ENCODE measurements at regions not wholly inside any gene's neighbourhood (a gene's known extent, or its start where the extent isn't known, plus 50 kb on each side); places are given as distances from the start of the nearest gene placed in this dataset.

DNA sequence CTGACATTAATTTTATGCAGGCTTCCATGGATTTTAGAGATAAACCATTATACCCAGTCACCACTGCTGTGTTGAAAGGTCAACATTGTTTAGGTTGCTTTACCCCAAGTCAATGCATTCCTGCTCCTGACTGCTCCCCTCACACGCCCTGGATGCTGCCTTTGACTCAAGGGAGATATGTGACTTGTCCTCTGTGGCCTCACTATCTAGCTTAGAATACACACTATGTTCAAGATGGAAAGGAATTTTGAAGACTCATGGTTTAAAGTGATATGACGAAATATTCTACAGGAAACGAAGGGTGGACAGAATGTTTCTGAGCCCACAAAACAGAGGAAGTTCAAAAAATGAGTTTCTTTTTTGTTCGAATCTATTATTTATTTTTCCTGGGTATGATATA lies 170.4 kb upstream of the NR5A2 start:
- DNase-seq (no peak), ATAC-seq (no peak)

DNA sequence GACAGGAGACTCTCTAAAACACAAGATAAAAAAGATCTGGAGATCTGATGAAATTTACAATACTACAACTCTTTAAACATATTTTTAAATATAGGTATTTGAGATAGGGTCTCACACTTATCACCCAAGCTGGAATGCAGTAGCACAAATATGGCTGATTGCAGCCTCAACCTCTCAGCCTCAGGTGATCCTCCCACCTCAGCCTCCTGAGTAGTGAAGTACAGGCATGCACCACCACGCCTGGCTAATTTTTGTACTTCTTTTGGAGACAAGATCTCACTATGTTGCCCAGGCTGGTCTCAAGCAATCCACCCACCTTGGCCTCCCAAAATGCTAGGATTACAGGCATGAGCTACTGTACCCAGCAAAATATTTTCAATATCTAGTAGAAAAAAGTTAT lies 170.0 kb upstream of the NR5A2 start:
- ATAC-seq (no peak), DNase-seq (no peak)

DNA sequence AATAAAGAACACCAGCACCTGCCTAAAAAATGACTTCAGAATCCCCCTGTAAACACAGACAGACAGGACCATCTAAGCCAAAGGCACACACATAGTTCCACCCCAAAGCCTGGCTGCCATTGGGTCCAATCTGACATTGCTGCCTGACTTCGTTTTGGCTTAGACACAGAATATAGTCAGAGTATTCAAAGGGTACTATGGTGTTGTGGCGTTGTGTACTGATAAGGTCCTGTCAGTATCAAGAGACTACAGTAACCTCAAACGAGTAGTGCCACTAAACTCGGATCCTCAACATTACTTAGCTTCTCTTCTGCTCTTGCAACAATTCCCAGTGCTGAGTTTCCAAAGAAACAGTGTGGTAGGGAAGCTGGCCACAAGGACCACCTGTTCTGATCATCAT lies 169.3 kb upstream of the NR5A2 start:
- ATAC-seq (no peak), DNase-seq (no peak)

DNA sequence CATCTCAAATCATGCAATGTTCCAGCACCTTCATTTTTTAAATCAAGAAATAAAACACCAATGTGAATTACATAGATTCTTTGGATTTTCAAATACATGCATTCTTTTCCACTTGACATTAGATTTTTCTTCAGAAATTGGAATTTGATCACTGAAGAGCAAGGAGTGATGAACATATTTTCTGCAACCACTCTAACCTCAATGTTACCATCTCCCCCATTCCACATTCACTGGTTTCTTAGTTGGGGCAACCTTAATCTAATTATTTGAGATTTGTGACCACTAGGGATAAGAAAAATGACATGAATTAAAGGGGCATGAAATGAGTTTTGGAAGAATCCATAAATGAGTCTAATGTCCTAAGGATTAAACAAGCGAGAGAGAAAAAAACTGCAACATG lies 168.7 kb upstream of the NR5A2 start:
- DNase-seq (no peak), ATAC-seq (no peak)

DNA sequence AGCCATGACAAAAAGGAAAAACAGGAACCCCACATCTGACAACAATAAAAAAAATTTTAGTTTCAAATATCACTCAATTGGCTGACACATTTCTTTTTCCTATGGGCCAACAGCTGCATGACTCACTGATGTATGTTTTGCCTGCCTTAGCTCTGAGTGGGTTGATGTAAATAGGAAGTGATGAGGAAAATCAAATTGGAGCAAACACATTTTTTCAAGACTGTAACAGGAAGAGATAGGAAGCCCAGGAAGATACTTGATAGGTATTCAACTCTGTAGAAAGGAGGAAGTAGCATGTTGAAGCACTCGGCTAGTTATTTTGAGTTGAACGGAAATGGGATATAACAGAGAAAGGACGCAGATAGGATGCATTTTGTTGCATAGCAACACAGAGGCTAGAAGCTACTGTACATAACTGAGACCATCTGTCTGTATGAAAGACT lies 168.0 kb upstream of the NR5A2 start:
- DNase-seq (no peak), ATAC-seq (peak; percentile 65)

DNA sequence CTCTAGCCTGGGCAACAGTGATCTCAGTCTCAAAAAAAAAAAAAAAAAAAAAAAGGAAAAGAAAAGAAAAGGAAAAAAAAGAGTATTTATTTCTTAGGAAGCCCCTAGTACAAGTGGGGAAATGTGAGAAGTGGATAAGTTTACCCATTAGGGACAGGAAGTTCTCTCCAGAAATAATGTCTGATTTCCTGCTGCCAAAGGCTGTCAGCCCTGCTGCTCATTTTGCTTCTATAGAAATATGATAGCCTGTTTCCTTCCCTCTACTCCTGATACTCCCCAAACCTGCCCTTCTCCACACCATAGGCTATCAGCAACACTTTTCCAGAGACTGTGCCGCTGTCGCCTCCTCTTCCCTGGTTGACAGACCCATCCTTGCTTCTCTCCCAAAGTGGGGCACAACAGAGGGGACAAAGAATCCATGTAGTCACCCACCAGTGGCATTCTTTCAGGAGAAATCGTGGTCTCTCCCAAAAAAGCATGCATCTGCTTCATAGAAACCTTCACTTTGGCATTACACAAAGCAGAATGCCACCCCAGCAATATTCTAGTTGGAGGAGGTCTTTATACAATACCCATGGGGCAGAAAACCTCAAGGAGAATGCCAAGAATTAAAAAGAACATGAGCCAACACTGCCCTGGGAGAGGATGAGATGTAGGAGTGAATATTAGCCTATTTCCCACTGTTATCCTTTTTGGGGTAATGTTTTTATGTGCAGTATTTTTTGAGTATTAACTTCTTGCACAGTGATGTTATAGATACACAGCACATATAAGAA lies 166.3 kb upstream of the NR5A2 start:
- no peak for ATAC-seq
- DNase-seq: no peak

DNA sequence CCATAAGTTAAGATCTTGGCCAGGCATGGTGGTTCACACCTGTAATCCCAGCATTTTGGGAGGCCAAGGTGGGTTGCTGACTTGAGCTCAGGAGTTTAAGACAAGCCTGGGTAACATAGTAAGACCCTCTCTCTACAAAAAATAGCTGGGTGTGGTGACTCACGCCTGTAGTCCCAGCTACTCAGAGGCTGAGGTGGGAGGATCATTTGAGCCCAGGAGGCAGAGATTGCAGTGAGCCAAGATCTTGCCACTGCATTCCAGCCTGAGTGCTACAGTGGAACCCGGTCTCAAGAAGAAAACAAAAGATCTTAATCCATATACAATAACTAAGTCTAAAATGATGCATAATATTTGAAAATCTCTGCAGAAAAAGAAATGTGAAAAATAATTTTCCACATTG lies 165.5 kb upstream of the NR5A2 start:
- ATAC-seq (no peak), DNase-seq (no peak)

DNA sequence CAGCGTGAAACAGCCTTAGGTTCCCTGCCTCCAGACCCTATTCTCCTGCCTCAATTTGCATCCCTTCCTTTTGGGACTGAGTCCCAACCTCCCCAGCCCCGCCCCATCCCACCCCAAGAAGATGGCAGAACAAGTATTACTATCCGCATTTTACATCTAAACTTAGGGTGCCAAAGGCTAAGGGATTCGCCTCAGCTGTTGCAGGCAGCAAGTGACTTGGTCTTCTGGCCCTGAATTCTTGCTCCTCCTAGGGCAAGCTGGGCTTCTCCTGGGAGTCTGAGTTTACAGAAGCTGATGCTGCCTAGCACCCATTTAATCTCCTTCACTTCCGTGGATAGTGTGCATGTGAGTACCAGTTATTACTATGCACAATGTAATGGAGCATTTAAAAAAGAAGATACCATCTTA lies 161.3 kb upstream of the NR5A2 start:
- no peak for ATAC-seq
- DNase-seq: no peak

DNA sequence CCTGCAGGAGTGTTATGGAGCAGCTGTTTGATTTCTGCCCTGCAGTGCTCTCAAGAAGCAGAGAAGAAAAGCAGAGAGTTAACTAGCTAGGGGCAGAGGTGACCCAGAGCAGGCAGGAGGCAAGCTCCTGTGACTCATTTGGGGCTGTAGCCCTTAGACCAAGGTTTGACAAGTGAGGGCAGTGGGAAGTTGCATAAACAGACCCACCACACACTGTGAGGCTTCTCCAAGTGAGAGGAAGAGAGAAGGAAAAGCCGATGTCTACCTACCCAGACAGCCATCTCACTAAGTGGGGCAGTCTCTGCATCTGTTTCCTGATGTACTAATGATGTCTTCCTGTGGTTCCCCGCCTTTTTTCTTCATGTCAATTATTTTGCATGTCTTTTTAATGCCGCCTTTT lies 159.9 kb upstream of the NR5A2 start:
- DNase-seq (no peak), ATAC-seq (no peak)

DNA sequence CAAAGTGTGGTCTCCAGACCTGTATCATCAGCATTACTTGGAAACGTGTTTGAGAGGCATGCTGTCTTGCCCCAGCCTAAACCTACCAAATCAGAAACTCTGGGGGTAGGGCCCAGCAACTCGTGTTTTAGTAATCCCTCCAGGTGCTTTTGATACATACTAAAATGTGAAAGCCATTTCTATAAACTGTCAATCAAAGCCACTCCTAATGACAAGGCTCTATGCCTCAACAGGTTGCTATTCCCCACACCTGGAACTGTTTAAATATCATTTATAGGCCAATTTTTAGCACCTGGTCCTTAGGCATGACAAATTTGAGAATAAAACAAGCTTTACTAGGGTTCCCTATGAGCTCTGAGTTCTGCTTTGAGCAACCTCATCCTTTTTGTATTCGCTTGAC lies 158.7 kb upstream of the NR5A2 start:
- no peak for ATAC-seq
- DNase-seq: no peak

DNA sequence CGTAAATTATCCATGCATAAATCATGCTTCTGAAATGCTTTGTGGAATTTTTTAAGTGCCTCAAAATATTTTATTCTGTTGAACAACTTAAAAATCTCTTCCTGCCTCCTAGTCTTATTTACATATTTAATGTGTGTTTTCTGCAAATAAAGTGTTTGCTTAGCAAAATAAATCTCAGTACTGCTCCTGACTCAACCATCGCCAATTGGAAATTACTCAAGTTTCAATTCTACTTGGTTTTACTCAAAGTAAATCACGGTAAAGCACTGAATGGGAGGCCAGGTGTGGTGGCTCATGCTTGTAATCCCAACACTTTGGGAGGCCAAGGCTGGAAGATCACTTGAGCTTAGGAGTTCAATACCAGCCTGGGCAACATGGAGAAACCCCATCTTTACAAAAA lies 152.2 kb upstream of the NR5A2 start:
- no peak for ATAC-seq
- DNase-seq: no peak

DNA sequence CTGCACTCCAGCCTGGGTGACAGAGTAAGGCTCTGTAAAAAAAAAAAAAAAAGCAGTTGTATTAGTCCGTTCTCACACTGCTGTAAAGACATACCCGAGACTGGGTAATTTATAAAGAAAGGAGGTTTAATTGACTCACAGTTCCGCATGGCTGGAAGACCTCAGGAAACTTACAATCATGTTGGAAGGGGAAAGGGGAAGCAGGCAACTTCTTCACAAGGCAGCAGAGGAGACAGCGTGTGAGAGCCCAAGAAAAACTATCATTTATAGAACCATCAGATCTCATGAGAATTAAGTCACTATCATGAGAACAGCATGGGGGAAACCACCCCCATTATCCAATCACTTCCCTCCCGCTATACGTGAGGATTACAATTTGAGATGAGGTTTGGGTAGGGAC lies 151.7 kb upstream of the NR5A2 start:
- DNase-seq (no peak), ATAC-seq (no peak)

DNA sequence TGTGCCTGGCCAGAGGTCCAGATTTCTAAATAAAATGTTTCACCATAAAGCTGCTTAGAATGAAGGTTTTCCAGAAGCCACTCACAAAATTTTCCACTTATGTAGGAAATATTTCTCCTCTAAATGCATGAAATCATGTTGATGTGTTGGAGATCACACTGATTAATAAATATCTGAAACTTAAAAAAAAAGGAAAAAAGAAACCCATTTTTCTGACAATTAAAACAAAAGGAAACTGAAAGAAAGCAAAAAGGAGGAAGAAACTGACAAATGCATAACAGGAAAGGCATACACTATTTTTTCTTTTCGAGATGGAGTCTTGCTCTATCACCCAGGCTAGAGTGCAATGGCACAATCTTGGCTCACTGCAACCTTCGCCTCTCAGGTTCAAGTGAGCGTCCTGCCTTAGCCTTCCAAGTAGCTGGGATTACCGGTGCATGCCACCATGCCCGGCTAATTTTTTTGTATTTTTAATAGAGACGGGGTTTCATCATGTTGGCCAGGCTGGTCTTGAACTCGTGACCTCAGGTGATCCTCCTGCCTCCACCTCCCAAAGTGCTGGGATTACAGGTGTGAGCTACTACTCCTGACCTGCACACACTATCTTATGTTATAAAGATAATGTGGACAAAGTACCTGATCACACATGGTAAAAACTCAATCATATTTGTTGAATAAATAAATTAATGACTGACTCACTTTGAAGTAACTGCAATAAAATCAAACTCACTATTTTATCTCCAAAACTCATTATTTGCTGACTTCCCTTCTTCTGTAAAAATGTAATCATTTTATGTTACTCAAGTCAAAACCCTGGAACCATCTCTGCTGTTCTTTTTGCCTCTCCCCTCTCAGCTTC lies 149.8 kb upstream of the NR5A2 start:
- no peak for ATAC-seq
- no peak for DNase-seq

DNA sequence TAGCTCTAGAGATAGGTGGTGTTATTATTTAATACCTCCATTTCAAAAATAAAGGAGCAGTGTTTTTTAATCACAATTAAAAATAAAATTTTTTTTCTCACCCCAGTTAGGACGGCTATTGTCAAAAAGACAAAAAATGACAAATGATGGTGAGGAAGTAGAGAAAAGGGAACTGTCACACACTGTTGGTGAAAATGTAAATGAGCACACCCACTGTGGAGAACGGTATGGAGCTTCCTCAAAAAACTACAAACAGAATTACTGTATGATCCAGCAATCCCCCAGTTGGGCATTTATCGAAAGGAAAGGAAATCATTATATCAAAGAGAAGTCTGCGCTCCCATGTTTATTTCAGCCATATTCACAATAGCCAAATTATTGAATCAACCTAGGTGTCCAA lies 148.7 kb upstream of the NR5A2 start:
- ATAC-seq (no peak), DNase-seq (no peak)

DNA sequence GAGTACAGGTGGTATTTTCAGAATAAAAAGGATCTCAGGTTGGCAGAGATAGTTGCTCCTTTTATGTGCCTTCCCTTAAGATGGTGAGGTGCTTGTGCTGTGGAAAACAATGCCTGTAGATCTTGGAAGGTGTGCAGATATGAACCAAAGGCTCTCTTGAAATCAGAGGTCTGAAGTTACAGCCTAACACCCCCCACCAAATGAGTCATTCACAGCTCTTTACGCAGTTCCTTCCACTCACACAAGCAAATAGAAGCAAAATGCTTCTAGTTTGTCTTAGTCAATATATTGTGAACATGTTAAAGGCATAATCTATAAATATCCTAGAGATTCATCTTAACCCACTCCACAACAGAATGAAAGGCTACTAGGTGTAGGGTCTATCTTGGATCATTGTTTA lies 128.9 kb upstream of the NR5A2 start:
- DNase-seq (no peak), ATAC-seq (no peak)

DNA sequence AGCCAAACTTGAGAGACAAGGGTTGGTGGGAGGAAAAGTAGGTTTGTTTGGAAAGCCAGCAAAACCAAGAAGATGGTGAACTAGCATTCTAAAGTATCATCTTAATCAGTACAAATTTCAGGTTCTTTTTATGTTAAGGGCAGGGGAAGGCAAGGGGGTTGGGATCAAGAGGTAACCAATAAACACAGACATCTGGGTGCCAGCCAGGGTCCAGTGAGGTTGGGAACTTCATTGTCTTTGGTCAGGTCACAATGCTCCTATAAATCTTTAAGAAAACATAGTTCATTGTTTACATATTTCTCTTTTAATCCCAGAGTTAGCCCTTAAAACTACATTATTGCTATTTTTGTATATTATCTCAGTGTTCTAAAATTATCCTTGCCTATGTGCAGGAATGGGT lies 126.2 kb upstream of the NR5A2 start:
- ATAC-seq (no peak), DNase-seq (no peak)

DNA sequence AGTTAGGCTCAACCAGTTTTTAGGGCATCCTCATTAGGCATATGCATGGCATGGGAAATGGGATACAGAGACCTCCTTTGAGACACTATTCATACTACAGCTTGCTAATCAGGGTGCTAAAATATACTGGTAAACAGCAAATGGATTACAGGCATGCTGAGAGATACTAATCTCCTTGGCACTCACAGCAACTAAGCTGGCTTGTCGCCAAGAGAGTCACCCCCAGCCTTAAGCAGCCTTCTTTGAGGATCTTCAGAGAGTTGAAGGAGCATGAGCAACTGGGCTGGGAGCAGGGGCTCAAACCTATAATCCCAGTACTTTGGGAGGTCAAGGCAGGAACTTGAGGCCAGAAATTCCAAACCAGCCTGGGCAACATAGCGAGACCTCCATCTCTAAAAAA lies 120.1 kb upstream of the NR5A2 start:
- ATAC-seq: no peak

DNA sequence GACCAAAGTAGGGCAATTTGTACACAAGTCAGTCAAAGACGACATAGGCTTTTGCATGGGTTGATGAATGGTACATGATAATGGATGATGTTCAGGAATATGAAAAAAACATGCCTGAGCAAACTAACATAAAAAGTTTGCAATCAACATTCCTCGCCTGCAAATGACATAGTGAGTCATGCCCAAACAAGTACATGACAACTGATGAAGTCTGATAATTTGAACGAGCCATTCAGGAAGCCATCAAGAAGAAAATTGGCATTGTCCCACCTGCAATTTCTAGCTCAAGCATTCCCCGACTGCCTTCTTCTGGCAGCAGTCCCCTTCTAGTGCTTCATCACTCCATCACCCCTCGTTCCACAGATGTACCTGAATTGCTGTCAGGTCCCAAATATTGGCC lies 118.4 kb upstream of the NR5A2 start:
- ATAC-seq: no peak

More for the DNA sequence above, 120.1 kb upstream of the NR5A2 start:
- no peak for DNase-seq

DNA sequence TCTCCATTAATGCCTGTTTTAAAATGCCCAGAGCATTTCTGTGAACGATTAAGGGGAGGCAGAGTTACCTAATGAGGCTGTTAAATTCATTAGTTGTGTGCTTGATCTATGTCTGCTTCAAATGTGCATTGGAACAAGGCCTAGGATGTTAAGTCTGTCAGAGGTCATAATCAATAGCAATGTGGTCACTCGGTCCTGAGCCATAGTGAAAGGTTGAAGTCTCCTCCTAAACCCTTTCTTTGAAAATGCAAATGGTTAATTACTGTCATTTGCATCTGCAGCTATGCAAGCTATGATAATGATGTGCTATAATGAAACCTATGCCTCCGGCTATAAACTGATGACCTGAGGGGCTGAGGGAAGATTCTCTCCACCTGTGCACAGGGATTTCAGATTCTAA lies 114.2 kb upstream of the NR5A2 start:
- ATAC-seq (no peak), DNase-seq (no peak)

More for the DNA sequence above, 118.4 kb upstream of the NR5A2 start:
- DNase-seq: no peak

DNA sequence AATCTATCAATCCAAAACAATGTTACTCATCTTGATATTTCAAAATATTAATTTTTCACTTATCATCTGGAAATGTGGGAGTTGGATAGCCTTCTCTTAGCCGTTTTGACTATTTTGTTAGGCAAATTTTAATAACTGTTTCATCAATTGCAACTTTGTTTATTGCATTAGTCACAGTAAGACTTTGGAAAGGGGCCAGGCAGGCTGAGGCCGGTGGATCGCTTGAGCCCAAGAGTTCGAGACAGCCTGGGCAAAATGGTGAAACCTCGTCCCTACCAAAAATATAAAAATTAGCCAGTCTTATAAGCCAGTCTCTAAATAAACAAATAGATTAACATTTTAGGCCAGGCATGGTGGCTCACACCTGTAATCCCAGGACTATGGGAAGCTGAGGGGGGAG lies 113.0 kb upstream of the NR5A2 start:
- no peak for ATAC-seq
- DNase-seq: no peak

DNA sequence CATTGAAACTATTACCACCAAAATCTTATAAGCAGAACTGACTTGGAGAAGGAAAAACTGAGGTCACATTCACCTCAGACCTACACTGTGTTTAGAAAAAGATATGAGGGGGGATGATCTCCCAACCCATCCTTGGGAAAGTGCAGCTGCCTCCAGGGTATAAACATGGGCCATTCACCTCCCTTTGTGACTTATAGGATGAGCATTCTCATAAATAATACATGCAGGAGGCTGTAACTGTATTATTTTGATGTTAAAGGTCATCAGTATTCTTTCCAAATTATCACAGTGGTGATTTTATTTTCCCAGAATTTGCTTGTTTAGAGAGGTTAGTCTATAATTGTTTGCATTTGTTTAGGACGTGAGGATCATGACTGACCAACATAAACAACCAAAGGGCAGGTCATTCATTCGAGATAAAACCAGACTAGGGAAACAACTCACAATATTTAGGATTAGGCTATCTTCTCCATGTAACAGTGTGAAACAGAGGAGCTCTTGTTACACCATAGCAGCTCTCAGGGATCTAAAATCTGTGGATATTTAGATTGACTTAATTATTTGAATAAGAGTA lies 109.2 kb upstream of the NR5A2 start:
- ATAC-seq: no peak

DNA sequence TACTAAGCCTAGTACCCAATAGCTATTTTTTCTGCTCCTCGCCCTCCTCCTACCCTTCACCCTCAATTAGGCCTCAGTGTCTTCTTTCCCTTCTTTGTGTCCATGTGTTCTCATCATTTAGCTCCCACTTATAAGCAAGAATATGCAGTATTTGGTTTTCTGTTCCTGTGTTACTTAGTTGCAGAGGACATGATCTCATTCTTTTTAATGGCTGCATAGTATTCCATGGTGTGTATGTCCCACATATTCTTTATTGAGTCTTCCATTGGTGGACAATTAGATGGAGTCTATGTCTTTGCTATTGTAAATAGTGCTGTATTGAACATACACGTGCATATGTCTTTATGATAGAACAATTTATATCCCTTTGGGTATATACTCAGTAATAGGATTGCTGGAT lies 106.9 kb upstream of the NR5A2 start:
- no peak for ATAC-seq
- no peak for DNase-seq

More for the DNA sequence above, 109.2 kb upstream of the NR5A2 start:
- no peak for DNase-seq

DNA sequence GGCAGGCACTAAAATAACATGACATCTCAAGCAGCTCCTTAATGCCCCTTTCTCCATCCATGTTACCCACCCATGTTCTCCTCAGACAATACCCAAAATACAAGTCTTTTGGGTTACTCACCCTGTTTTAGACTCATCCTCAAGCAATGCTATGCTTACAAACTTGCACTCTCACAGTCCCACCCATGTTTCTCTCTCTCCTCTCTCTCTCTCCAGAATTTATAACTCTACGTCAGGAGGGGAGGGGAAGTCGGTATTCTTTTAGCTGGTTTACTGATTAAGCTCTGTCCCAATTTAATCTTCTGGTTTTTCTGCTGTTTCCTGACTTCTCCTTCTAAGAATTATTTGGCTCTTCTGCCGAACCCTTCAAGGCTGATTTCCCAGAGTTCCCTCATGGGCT lies 98.0 kb upstream of the NR5A2 start:
- ATAC-seq (no peak), DNase-seq (no peak)
